ENCODE measurements at regions not wholly inside any gene's neighbourhood (a gene's known extent, or its start where the extent isn't known, plus 50 kb on each side); places are given as distances from the start of the nearest gene placed in this dataset.

GRCh38 chr12:107522692-107523477 is 162.7 kb upstream of the PWP1 start:
- Histone ChIP-seq H3K79me2 (ENCODE audit: insufficient read depth, low read depth, low read length) (no peaks in the 10 kb centered on the region), H3K4me2 (ENCODE audit: low read length) (no peak overlapping the region), H3K9me3 (ENCODE audit: low read length) (no peaks in the 10 kb centered on the region), H3K9me2 (ENCODE audit: insufficient read depth, low read length) (no peaks in the 10 kb centered on the region), H3K36me3 (ENCODE audit: insufficient read depth, low read length) (no peaks in the 10 kb centered on the region), H4K20me1 (ENCODE audit: insufficient read depth, low read length) (no peaks in the 10 kb centered on the region), H3K4me1 (ENCODE audit: insufficient read depth, low read length, poor library complexity, severe bottlenecking) (no peaks in the 10 kb centered on the region), H3K27ac (ENCODE audit: low read depth, low read length, poor library complexity, severe bottlenecking) (no peak overlapping the region), H2AFZ (ENCODE audit: low read length) (no peak overlapping the region), H3K4me3 (ENCODE audit: low read depth, low read length, poor library complexity, severe bottlenecking) (no peak overlapping the region)
- no peak for DNase-seq (ENCODE audit: low spot score)
- TF ChIP-seq CTCF (conservative IDR thresholded peaks at IDR 0.05; ENCODE audit: low read length) (peak; percentile 39; the same call in 1 of the 2 replicates), EZH2phosphoT487 (IDR thresholded peaks at IDR 0.05; ENCODE audit: borderline replicate concordance, low read depth, low read length) (no peak)
- POLR2A ChIA-PET = no interaction called here
- intact Hi-C loops (cut with micrococcal nuclease; ENCODE audit: unreplicated experiment) = no loop called here
- CTCF ChIA-PET (ENCODE audit: unreplicated experiment) = no interaction called here
- no TSS peak for BruUV-seq (replicated peaks)

GRCh38 chr12:107523775-107524535 is 161.6 kb upstream of the PWP1 start:
- Histone ChIP-seq H3K79me2 (ENCODE audit: insufficient read depth, low read depth, low read length) (no peaks in the 10 kb centered on the region), H3K27ac (ENCODE audit: low read depth, low read length, poor library complexity, severe bottlenecking) (no peak overlapping the region), H4K20me1 (ENCODE audit: insufficient read depth, low read length) (no peaks in the 10 kb centered on the region), H3K36me3 (ENCODE audit: insufficient read depth, low read length) (no peaks in the 10 kb centered on the region), H3K9me2 (ENCODE audit: insufficient read depth, low read length) (no peaks in the 10 kb centered on the region), H3K4me3 (ENCODE audit: low read depth, low read length, poor library complexity, severe bottlenecking) (no peak overlapping the region), H3K9me3 (ENCODE audit: low read length) (no peaks in the 10 kb centered on the region), H2AFZ (ENCODE audit: low read length) (no peak overlapping the region), H3K4me2 (ENCODE audit: low read length) (no peak overlapping the region), H3K4me1 (ENCODE audit: insufficient read depth, low read length, poor library complexity, severe bottlenecking) (no peaks in the 10 kb centered on the region)
- BruUV-seq (replicated peaks) = no TSS peak
- ChIA-PET CTCF (ENCODE audit: unreplicated experiment) (no interaction called here), POLR2A (no interaction called here)
- intact Hi-C loops (cut with micrococcal nuclease; ENCODE audit: unreplicated experiment) = no loop called here
- DNase-seq (ENCODE audit: low spot score) = no peak
- TF ChIP-seq EZH2phosphoT487 (IDR thresholded peaks at IDR 0.05; ENCODE audit: borderline replicate concordance, low read depth, low read length) (no peak), CTCF (conservative IDR thresholded peaks at IDR 0.05; ENCODE audit: low read length) (no peak)
